ENCODE measurements at regions not wholly inside any gene's neighbourhood (a gene's known extent, or its start where the extent isn't known, plus 50 kb on each side); places are given as distances from the start of the nearest gene placed in this dataset.
"Not testable (repeated sequence)": the region's sequence is repeated elsewhere in the genome, so short reads cannot be mapped to it uniquely, and the experiment has no call there.

DNA sequence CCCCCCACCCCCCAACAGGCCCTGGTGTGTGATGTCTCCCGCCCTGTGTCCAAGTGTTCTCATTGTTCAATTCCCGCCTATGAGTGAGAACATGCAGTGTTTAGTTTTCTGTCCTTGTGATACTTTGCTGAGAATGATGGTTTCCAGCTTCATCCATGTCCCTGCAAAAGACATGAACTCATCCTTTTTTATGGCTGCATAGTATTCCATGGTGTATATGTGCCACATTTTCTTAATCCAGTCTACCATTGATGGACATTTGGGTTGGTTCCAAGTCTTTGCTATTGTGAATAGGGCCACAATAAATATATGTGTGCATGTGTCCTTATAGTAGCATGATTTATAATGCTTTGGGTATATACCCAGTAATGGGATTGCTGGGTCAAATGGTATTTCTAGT lies 54.0 kb downstream of the ZCCHC13 start:
- ATAC-seq (replicated peaks in 6 of 8); in situ Hi-C loops (cut with MboI; ENCODE audit: low pct_unique_long_range_greater_than_20kb in 2 of 9, low sequenced_read_pairs in 9 of 9, unreplicated experiment in 9 of 9); H3K27ac ChIP-seq; H3K4me1 ChIP-seq (replicated peaks in 1 of 2); H3K4me3 ChIP-seq: not testable (repeated sequence)
- WGBS, 10 experiments: no CpG with 5 or more reads among the region's 2 CpGs

DNA sequence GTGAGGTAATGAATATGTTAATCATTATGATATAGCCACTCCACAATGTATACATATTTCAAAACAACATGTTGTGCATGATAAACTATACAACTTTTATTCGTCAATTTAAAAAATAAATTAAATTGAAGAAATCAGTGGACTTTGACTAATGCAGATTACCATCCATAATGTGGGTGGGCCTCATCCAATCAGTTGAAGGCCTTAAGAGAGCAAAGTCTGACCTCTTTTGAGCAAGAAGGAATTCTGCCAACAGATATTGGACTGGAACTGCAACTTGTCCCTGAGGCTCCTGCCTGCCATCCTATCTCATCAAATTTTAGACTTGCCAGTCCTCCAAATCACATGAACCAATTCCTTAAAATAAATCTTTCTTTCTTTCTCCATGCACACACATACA lies 57.4 kb upstream of the SLC16A2 start:
- Histone ChIP-seq H3K4me1 (replicated peaks in 1 of 2) (no peaks in the 10 kb centered on the region), H3K27ac (no peak overlapping the region), H3K4me3 (no peak overlapping the region)
- in situ Hi-C loops (cut with MboI; ENCODE audit: low pct_unique_long_range_greater_than_20kb in 2 of 9, low sequenced_read_pairs in 9 of 9, unreplicated experiment in 9 of 9): no loop called here
- 0 to 100% (median 0%) methylated on average over 1 of the region's 1 CpG; no CpG with 5 or more reads in 5 of the 10 experiments for WGBS, 10 experiments
- no peak for ATAC-seq (replicated peaks in 6 of 8)

DNA sequence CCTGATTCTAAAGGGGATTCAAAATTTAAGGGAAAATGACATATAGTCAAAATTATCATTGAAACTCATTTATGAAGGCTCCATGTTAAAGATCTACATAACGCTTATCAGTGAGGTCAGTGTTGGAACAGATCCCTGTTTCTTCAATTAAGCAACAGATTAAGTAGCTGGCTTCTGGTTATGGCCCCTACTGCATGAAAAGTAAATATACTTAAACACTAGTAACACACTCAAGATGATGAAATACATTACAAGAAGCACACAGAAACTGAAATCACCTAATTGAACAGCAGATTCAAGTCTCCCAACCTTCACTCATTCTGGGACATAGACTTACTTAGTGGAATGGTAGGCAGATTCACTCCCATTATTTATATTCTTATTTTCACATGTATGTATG lies 51.6 kb upstream of the SLC16A2 start:
- WGBS, 10 experiments: 33 to 100% (median 81%) methylated on average over 1 of the region's 1 CpG; no CpG with 5 or more reads in 6 of the 10 experiments

DNA sequence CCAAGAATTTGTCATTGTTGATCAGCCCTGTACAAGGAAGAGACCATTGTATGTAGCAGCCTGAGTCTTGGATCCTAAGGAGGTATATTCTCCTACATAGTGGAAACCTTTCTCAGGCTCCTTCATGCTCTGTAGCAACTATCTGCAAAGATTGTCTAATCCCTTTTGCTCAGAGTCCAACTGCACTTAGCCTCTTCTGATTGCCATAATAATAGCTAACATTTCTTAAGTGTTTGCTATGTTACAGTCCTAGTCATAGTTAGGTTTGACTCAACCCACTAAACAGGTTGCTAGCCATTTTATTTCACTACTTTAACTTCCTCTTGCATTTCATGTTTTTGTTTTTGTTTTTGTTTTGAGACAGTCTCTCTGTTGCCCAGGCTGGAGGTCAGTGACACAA lies 50.8 kb upstream of the SLC16A2 start:
- no peak overlapping the region for H3K27ac ChIP-seq
- no peak for ATAC-seq (replicated peaks in 6 of 8)
- no peaks in the 10 kb centered on the region for H3K4me1 ChIP-seq (replicated peaks in 1 of 2)
- in situ Hi-C loops (cut with MboI; ENCODE audit: low pct_unique_long_range_greater_than_20kb in 2 of 9, low sequenced_read_pairs in 9 of 9, unreplicated experiment in 9 of 9): no loop called here
- H3K4me3 ChIP-seq: no peak overlapping the region

More for the DNA sequence above, 51.6 kb upstream of the SLC16A2 start:
- Histone ChIP-seq H3K27ac (no peak overlapping the region), H3K4me1 (replicated peaks in 1 of 2) (no peaks in the 10 kb centered on the region), H3K4me3 (no peak overlapping the region)
- in situ Hi-C loops (cut with MboI; ENCODE audit: low pct_unique_long_range_greater_than_20kb in 2 of 9, low sequenced_read_pairs in 9 of 9, unreplicated experiment in 9 of 9): no loop called here
- no peak for ATAC-seq (replicated peaks in 6 of 8)

DNA sequence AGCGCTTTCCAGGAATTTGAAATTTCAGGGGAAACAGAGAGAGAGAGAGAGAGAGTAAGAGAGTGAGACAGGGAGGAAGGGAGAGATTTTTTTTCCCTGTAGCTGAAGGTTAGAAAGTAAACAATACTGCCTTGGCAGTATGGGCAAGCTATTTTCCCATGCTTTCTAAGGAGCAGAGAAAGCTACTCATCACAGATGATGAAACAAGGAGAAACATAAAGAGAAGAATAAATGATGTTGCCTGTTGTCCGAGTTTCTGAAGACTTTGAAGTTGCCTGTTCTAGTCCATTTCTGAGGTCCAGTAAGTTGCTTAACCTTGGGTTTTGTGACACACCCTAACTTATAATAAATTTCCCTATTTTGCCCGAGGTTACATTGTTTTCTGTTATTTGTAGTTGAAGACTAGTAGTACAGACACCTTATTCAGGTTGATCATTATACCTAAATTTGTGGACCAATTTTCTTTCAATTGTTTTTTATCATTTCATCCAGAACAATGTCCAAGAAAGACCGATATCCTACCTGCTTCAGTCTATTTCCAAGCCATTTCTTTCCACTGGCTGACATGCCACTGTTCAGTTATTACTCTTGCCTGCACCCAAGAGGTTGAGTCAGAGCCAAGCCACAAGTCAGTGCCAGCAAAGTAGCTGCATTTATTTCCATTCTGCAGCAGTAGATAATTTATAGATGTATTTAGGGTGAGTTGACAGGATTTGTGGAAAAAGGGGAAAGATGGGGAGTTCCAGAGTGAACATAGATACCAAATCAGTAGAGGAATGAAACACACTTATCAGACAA lies 49.7 kb upstream of the SLC16A2 start:
- Histone ChIP-seq H3K4me1 (replicated peaks in 1 of 2) (no peaks in the 10 kb centered on the region), H3K27ac (no peak overlapping the region), H3K4me3 (no peak overlapping the region)
- 27 to 100% (median 71%) methylated on average over 1 to 4 of the region's 4 CpGs; no CpG with 5 or more reads in 2 of the 10 experiments for WGBS, 10 experiments
- peak in 3 of 8 experiments; percentile 22 to 56 (median 26) for ATAC-seq (replicated peaks in 6 of 8)
- in situ Hi-C loops (cut with MboI; ENCODE audit: low pct_unique_long_range_greater_than_20kb in 2 of 9, low sequenced_read_pairs in 9 of 9, unreplicated experiment in 9 of 9): no loop called here
